GM12878 (cell line): ENCODE measurements at regions not wholly inside any gene's neighbourhood (a gene's known extent, or its start where the extent isn't known, plus 50 kb on each side); places are given as distances from the start of the nearest gene placed in this dataset.

ENCODE experiments used
- ATAC-seq: fragments of 200-7000 bp; cut with Tn5 transposase; 3 replicates; pipeline ENCODE4 v1.9.1; 2020; ENCODE audit warnings: mild to moderate bottlenecking, moderate library complexity
- BruUV-seq: library from RNA; stranded (reverse); fragments of 400-500 nt; replicated peaks from 2 replicates; lab custom pipeline; 2021; lab: Mats Ljungman, UMichigan
- CTCF ChIA-PET: fragments of 300-600 bp; sonication (Branson Sonifier 250); formaldehyde crosslinking; extraction: SDS; loops from one replicate; lab custom pipeline; 2021; ENCODE audit warnings: inconsistent platforms; lab: Yijun Ruan, JAX
- POLR2A ChIA-PET: fragments of 350-600 bp; formaldehyde crosslinking; extraction: SDS; loops from one replicate; lab custom pipeline; 2021; ENCODE audit warnings: inconsistent platforms; lab: Charles Lee
- RAD21 ChIA-PET: fragments of 300-600 bp; sonication (Branson Sonifier 250); formaldehyde crosslinking; loops from one replicate; lab custom pipeline; 2023; ENCODE audit warnings: antibody characterized with exemption; ENCODE audit not compliant: unreplicated experiment; lab: Charles Lee
- SMC1A ChIA-PET: fragments of 300-600 bp; sonication (Branson Sonifier 250); formaldehyde crosslinking; loops from one replicate; lab custom pipeline; 2023; ENCODE audit not compliant: unreplicated experiment, uncharacterized antibody; lab: Charles Lee
- DNase-seq: peaks from one replicate; pipeline ENCODE4 v3.0.0-alpha.2; 2011; ENCODE audit warnings: low read depth, low spot score
- FAIRE-seq: peaks from 3 replicates; lab custom pipeline; 2011; peaks lifted over from hg19 to GRCh38; lab: Jason Lieb, UNC
- H2AFZ ChIP-seq: 2 replicates; pipeline ENCODE4 v1.6.0; 2011; ENCODE audit warnings: low read depth, low read length, control low read depth; ENCODE audit not compliant: control insufficient read depth
- H3K27ac ChIP-seq: 2 replicates; pipeline ENCODE4 v1.5.1; 2011; ENCODE audit warnings: control low read depth; ENCODE audit not compliant: control insufficient read depth, insufficient read depth
- H3K27me3 ChIP-seq, 2 experiments: replicated peaks in 1 of 2; 2 replicates each; pipeline versions ENCODE4 v1.6.0 to v1.6.1; 2011; ENCODE audit warnings: low read length in 1 of 2; ENCODE audit not compliant: control insufficient read depth in 2 of 2, insufficient read depth in 2 of 2
- H3K36me3 ChIP-seq, 2 experiments: 2 replicates each; pipeline ENCODE4 v1.5.1; 2011; ENCODE audit warnings: low read length in 1 of 2; ENCODE audit not compliant: control insufficient read depth in 2 of 2, insufficient read depth in 2 of 2
- H3K4me1 ChIP-seq: 2 replicates; pipeline ENCODE4 v1.6.1; 2011; ENCODE audit warnings: mild to moderate bottlenecking, low read length, moderate library complexity, mixed read lengths; ENCODE audit not compliant: control insufficient read depth, insufficient read depth
- H3K4me2 ChIP-seq: 2 replicates; pipeline ENCODE4 v1.6.0; 2011; ENCODE audit warnings: control low read depth; ENCODE audit not compliant: control insufficient read depth, insufficient read depth
- H3K4me3 ChIP-seq: fragments of 200-600 bp; sonication (generic); 2 replicates; pipeline ENCODE4 v1.5.1; 2016
- H3K79me2 ChIP-seq: 2 replicates; pipeline ENCODE4 v1.6.0; 2011; ENCODE audit warnings: low read length; ENCODE audit not compliant: control insufficient read depth, insufficient read depth
- H3K9ac ChIP-seq: 2 replicates; pipeline ENCODE4 v1.8.0; 2011; ENCODE audit warnings: low read length, control low read depth, mixed read lengths; ENCODE audit not compliant: control insufficient read depth, insufficient read depth
- H3K9me3 ChIP-seq: replicated peaks from 3 replicates; pipeline ENCODE4 v1.5.1; 2011; ENCODE audit warnings: mild to moderate bottlenecking, low read length; ENCODE audit not compliant: control insufficient read depth, insufficient read depth
- H4K20me1 ChIP-seq: 2 replicates; pipeline ENCODE4 v1.6.0; 2011; ENCODE audit not compliant: control insufficient read depth, insufficient read depth
- BACH1 ChIP-seq: fragments of 450-650 bp; IDR thresholded peaks from 2 replicates; pipeline ENCODE4 v1.6.1; 2017; ENCODE audit warnings: mild to moderate bottlenecking, borderline replicate concordance
- CREB1 ChIP-seq: IDR thresholded peaks from 2 replicates; pipeline ENCODE4 v1.6.1; 2012; ENCODE audit warnings: low read depth, mild to moderate bottlenecking, inconsistent platforms
- EZH2 ChIP-seq: IDR thresholded peaks from 2 replicates; pipeline ENCODE4 v1.6.1; 2012; ENCODE audit warnings: low read depth, mild to moderate bottlenecking, control low read depth, inconsistent platforms, low read length, borderline replicate concordance; ENCODE audit not compliant: control insufficient read depth
- MYC ChIP-seq: IDR thresholded peaks from 2 replicates; pipeline ENCODE4 v1.6.1; 2011; ENCODE audit warnings: mild to moderate bottlenecking, low read length, moderate library complexity, inconsistent platforms; ENCODE audit not compliant: insufficient read depth, insufficient replicate concordance, insufficient read length, severe bottlenecking
- NR2C1 ChIP-seq: fragments of 450-650 bp; IDR thresholded peaks from 2 replicates; pipeline ENCODE4 v1.6.1; 2017; ENCODE audit warnings: antibody characterized with exemption, mild to moderate bottlenecking, moderate library complexity
- NR2C2 ChIP-seq: IDR thresholded peaks from 2 replicates; pipeline ENCODE4 v1.6.1; 2011; ENCODE audit warnings: borderline replicate concordance, low read depth; ENCODE audit not compliant: control insufficient read depth, insufficient read length
- PAX5 ChIP-seq: IDR thresholded peaks from 2 replicates; pipeline ENCODE4 v1.6.1; 2011; ENCODE audit warnings: low read depth, low read length, borderline replicate concordance
- POLR2AphosphoS2 ChIP-seq: IDR thresholded peaks from 2 replicates; pipeline ENCODE4 v1.6.1; 2011; ENCODE audit warnings: low read depth, mild to moderate bottlenecking, low read length, improper control_type of control experiment, moderate library complexity
- POU2F2 ChIP-seq: IDR thresholded peaks from 3 replicates; pipeline ENCODE4 v1.6.1; 2011; ENCODE audit warnings: low read depth, mild to moderate bottlenecking, low read length, borderline replicate concordance
- RB1 ChIP-seq: fragments of 450-650 bp; formaldehyde crosslinking; IDR thresholded peaks from 2 replicates; pipeline ENCODE4 v1.6.1; 2017; ENCODE audit warnings: mild to moderate bottlenecking, borderline replicate concordance
- SIN3A ChIP-seq: IDR thresholded peaks from 2 replicates; pipeline ENCODE4 v1.6.1; 2012; ENCODE audit warnings: low read depth, low read length, improper control_type of control experiment
- SMAD1 ChIP-seq: fragments of 450-650 bp; IDR thresholded peaks from 2 replicates; pipeline ENCODE4 v1.6.1; 2018; ENCODE audit warnings: mild to moderate bottlenecking, low read depth; ENCODE audit not compliant: partially characterized antibody
- SMC3 ChIP-seq: IDR thresholded peaks from 2 replicates; pipeline ENCODE4 v1.6.1; 2011; ENCODE audit warnings: low read length, improper control_type of control experiment, borderline replicate concordance
- YBX1 ChIP-seq: fragments of 450-650 bp; IDR thresholded peaks from 2 replicates; pipeline ENCODE4 v1.6.1; 2016; ENCODE audit warnings: antibody characterized with exemption
- YY1 ChIP-seq: IDR thresholded peaks from 2 replicates; pipeline ENCODE4 v1.6.1; 2011; ENCODE audit warnings: low read depth, mild to moderate bottlenecking, low read length
- ZBTB40 ChIP-seq: fragments of 450-650 bp; IDR thresholded peaks from 2 replicates; pipeline ENCODE4 v1.6.1; 2016; ENCODE audit warnings: mild to moderate bottlenecking, moderate library complexity, borderline replicate concordance
- WGBS: methylation state at CpG from one replicate; pipeline ENCODE4 v1.1.6; 2016; ENCODE audit warnings: low lambda C conversion rate; ENCODE audit not compliant: insufficient replicate concordance, insufficient coverage; ENCODE audit errors: missing lambda C conversion rate; 5-methylcytosine and 5-hydroxymethylcytosine counted together
- in situ Hi-C: fragments of 300-500 bp; cut with MboI; formaldehyde crosslinking; loops from 9 replicates; pipeline ENCODE4 v1.14.3; 2018; ENCODE audit warnings: mixed read lengths
- intact Hi-C: fragments of 100-400 bp; cut with micrococcal nuclease; formaldehyde crosslinking; loops from one replicate; pipeline ENCODE4 v1.14.2; 2022; ENCODE audit not compliant: unreplicated experiment
- TF ChIP-seq, protein P1 (sequence below): fragments of 450-650 bp; IDR thresholded peaks from 2 replicates; pipeline ENCODE4 v1.6.1; 2017; ENCODE audit warnings: low read depth, mild to moderate bottlenecking, moderate library complexity
- TF ChIP-seq, protein P2 (sequence below): IDR thresholded peaks from 2 replicates; pipeline ENCODE4 v1.6.1; 2011; ENCODE audit warnings: low read depth, mild to moderate bottlenecking, low read length, moderate library complexity, borderline replicate concordance; ENCODE audit errors: extremely low read depth
- TF ChIP-seq, protein P3 (sequence below): IDR thresholded peaks from 2 replicates; pipeline ENCODE4 v1.6.1; 2011; ENCODE audit warnings: borderline replicate concordance, low read depth, mild to moderate bottlenecking, moderate library complexity, mixed read lengths, low read length; ENCODE audit not compliant: insufficient read depth; ENCODE audit errors: extremely low read length

GRCh38 chr21:28758883-28759242 is 233.8 kb downstream of the LTN1 start:
- ChIA-PET RAD21 (no interaction called here), POLR2A (no interaction called here), CTCF (interaction anchor here (1.4 kb wide), 1 partner anchor 13 kb away, joined by 6 read pairs; no protein-coding TSS in a partner anchor), SMC1A (no interaction called here)
- Histone ChIP-seq H3K4me2 (no peak overlapping the region), H3K9ac (no peak overlapping the region), H2AFZ (no peak overlapping the region), H3K27me3 (no peaks in the 10 kb centered on the region), H3K4me3 (no peak overlapping the region), H4K20me1 (no peaks in the 10 kb centered on the region), H3K4me1 (no peaks in the 10 kb centered on the region), H3K9me3 (no peaks in the 10 kb centered on the region), H3K79me2 (no peaks in the 10 kb centered on the region), H3K36me3 (no peaks in the 10 kb centered on the region), H3K27ac (no peak overlapping the region)
- in situ Hi-C loops (no loop called here), intact Hi-C loops (no loop called here)
- no TSS peak for BruUV-seq
- TF ChIP-seq YBX1 (no peak), NR2C1 (no peak), SMC3 (no peak), CREB1 (no peak), PAX5 (no peak), EZH2 (no peak), POLR2AphosphoS2 (no peak), ZBTB40 (no peak), SIN3A (no peak), MYC (no peak), BACH1 (no peak), YY1 (no peak), SMAD1 (no peak), RB1 (no peak), POU2F2 (no peak), NR2C2 (no peak)
- TF ChIP-seq, protein P1, sequence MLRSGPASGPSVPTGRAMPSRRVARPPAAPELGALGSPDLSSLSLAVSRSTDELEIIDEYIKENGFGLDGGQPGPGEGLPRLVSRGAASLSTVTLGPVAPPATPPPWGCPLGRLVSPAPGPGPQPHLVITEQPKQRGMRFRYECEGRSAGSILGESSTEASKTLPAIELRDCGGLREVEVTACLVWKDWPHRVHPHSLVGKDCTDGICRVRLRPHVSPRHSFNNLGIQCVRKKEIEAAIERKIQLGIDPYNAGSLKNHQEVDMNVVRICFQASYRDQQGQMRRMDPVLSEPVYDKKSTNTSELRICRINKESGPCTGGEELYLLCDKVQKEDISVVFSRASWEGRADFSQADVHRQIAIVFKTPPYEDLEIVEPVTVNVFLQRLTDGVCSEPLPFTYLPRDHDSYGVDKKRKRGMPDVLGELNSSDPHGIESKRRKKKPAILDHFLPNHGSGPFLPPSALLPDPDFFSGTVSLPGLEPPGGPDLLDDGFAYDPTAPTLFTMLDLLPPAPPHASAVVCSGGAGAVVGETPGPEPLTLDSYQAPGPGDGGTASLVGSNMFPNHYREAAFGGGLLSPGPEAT = no peak
- TF ChIP-seq, protein P2, sequence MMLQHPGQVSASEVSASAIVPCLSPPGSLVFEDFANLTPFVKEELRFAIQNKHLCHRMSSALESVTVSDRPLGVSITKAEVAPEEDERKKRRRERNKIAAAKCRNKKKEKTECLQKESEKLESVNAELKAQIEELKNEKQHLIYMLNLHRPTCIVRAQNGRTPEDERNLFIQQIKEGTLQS = no peak
- TF ChIP-seq, protein P3, sequence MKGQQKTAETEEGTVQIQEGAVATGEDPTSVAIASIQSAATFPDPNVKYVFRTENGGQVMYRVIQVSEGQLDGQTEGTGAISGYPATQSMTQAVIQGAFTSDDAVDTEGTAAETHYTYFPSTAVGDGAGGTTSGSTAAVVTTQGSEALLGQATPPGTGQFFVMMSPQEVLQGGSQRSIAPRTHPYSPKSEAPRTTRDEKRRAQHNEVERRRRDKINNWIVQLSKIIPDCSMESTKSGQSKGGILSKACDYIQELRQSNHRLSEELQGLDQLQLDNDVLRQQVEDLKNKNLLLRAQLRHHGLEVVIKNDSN = no peak
- FAIRE-seq = no peak
- no peak for ATAC-seq
- DNase-seq = no peak
- 18% methylated on average over 1 of the region's 1 CpG for WGBS
